Suppressor macrophage treated with lipopolysaccharide for 4 hours (primary cell): ENCODE measurements at regions not wholly inside any gene's neighbourhood (a gene's known extent, or its start where the extent isn't known, plus 50 kb on each side); places are given as distances from the start of the nearest gene placed in this dataset.

Source experiments
- DNase-seq: peaks from one replicate; pipeline ENCODE4 v3.0.0-alpha.2; 2020

DNA sequence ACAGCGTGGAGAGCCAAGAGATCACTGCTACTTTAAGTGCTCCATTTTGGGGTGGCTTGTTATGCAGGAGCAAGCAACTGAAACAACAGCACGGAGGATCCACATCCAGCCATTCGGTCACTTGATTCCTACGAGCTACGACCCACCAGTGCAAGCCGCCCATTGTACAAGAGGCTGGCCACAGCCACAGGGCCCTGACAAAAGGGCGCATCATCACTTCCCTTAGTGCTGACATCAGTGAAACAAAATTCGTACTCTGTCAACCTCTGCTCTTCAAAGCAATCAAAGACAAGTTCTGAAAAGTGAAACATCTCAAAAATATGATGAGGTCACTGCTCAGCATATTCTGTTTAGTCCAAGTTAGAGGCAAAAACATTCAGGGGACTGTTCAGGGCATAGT is 168.4 kb downstream of the GADD45G start:
- DNase-seq = peak; percentile 50

DNA sequence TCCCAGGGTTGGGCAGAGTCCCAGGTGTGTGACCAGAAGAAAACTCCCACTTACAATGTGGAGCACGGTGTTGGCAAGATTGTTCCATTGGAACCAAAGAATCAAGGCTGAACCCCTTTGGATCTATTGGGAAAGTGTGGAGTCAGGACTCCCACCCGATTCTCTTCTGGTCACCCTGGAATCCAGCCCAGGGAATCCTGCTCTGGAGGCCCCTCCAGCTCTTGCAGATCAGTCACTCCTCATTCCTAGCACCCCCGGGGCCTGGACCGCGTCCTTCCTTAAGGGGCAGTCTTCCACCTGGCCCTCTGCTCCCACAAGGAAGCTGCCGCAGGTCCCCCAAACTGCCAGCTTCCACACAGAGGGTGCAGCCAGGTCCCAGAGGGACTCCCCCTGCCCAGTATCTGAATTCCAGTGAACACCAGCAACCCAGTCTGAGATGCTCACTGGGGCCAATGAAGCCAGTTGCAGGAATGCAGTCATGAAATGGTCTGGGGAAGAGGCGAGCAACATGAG is 170.1 kb downstream of the GADD45G start:
- DNase-seq = no peak

DNA sequence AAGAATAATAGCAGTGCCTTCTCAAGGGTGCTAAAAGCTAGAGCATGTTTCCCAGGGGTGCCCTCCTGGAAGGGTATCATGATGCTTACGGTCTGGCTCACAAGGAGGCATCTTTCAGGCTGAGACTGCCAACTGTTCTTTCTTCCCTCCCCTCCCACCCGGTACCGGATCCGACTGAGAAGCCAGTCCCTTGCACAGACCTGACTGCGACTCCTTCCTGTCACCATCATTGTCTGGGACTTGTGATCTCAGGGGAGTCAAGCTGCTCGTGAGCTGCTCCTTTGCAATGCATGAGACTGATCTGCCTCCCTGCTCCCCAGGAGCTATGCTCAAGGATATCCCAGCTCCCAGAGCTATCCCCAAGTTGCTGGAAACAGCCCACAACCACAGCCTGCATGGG is 170.8 kb downstream of the GADD45G start:
- DNase-seq = no peak

DNA sequence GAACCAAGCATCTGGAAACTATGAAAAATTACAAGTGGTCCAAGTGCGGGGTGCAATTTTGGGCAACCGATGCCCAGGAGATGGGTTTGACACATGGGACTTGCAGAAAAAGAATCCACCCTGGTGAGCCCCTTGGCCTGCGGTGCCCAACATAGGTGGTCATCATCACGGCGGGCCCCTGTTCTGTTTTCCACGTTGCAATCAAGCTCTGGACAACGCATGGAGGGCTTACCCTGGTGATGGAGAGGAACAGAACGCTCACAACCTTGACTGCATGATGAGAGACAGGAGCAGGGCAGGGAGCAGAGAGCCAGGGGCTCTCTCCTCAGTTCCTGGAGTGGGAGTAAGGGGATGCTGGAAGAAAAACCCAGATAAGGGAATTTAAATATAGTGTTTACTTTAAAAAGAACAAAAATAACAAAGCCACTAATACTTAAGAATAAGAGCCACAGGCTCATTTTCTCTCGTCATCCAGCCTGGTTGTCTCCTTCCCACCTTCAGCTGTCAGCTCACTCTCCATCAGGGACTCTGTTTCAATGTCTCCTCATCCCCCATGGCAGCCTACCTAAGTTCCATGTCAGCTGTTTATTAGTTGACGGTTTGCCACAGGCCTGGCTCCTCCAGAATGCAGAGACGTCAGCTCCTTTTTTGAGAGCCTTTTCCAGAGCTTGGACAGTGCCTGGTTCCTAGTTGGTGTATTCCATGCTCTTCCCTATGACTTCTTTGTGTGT is 172.1 kb downstream of the GADD45G start:
- DNase-seq = no peak

DNA sequence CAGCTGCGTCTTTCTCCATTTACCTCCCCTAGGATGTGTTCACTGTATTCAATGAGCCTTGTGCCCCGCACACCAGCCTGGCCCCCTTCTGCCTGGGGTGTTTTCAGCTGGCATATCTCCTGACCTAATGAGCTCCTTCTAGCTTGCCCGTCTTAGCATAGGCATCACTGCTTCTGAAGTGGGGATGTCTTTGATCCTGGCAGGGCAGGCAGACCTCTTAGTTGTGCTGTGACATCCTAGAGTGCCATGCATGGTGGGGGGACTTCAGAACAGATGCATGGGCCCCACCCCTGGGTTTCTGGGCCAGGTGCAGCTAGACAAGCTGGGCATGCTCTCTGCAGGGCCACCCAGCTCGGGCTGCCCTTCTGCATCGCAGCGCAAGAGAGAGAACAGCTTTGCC is 172.7 kb downstream of the GADD45G start:
- no peak for DNase-seq

DNA sequence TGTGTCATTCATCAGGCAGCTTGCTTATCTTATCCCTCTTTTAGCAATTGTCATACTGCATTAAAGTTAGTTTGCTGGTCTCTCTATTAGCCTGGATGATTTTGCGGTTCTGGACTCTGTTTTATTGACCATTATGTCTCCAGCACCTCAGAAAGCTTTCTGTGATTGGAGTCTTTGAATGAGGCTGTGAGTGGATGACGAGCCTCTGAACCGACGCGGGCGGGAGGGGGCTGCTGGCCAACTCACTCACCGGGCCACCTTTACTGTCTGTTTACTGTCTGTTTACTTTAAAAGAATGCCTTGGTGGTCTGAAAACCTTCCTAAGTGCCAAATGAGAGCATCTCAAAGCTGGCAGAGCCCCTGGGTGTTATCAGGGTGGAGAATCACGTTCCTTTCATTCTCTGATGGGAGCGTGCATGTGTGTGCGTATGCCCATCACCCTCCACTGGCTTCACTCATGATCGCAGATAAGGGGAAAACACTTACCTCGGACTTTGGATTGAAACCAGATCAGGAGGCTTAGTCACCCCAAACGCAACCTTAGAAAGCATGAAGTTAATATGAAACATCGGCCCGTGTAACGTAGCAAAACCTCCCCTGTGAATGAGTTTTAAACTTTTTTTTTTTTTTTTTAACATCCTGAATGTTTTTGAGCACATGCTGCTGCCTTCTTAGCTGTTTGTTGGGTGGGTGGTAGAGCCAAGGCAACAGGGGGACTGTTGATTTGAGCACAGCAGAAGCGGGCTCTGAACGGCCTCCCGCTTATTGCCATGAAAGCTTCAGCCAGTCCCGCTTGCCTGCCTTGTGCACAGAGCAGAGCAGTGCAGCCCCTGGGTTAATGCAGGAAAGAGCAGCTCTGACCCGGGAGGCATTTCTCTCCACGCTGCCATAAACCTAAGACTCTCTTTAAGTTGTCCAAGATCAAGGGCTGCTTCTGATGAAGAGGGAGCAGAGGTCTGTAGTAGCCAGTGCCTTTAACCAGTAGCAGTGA is 173.6 kb downstream of the GADD45G start:
- DNase-seq = no peak

DNA sequence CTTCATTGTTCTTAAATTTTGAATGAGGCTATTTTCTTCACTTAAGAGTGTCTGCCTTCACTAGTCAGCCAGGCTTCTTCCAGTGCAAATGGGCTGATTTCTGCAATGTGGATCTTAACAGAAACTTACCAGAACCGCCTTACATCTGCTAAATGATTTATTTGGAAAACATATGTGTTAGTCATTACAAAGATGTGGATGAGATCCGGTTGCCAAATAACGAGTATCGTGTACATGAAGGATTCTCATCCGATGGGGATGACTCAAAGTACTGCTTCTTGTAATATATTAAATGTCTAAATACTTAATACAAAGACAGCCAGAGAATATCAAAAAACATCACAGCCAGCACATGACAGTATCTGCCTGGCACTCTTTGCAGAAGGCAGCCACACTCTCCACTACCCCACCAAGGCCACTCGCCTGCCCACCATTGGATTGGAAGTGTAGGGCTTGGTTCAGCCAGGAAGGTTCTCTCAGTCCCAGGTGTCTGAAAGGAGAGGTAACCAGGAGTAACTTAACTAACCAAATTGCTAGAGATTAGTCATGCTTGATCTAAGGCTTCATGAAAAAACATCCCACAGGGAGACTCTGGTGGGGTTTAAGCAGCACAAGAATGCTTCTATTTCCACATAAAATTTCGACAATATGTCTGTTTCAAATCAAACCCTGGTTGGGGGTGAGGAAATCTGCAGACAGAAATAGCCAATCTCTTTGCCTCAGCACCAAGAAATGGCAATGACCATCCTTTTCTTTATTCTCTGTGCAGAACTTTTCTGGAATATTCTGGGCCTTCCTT is 174.8 kb downstream of the GADD45G start:
- no peak for DNase-seq

DNA sequence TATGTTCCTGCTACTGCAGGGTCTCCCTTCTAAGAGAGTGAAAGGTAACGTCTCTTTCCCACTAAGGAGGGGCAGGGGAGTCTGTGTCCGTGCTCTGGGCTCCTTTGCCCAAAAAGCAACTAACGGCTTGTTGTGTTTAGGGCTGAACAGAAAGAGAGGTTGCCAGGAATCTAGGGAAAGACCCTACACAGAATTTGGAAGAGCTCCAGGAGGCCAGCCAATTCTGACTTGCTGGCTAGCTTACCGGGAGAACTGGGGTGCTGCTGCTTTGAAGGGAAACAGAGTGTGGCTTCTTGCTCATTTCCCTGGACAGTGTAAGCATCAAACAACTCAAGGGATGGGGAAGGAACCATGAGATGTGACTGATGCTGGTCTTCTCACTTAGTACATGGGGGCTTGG is 176.1 kb downstream of the GADD45G start:
- no peak for DNase-seq

DNA sequence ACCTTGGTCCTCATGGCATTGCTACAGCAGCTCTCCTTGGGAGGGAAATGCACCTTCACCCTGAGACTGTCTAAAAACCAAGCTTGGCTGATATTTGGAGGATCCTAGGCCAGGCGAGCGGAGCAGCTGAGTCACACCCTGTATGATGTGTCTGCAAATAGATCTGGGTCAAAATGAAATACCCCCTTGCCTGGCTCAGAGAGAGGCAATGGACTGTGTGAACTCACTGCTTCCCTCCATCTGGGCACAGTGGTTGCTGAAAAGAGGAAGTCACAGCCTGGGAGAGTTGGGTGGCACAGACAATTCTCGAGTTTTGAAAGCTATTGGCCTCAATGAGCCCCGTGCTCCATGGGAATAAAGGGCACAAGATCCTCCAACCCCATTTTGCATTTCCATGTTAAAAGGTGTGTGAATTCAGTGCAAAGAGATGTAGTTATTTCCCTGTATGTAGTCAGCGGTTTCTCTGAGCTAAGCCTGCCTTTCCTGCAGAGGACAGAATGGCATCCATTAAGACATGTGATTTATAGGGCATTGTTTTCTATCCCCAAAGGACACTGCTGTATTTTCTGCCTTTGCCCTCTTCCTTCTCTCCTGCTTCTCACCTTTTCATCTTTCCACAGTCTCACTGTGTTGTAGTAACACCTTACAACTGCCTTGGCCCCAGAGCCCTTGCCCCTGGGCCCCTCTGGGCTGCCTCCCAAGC is 177.2 kb downstream of the GADD45G start:
- DNase-seq = peak; percentile 95

DNA sequence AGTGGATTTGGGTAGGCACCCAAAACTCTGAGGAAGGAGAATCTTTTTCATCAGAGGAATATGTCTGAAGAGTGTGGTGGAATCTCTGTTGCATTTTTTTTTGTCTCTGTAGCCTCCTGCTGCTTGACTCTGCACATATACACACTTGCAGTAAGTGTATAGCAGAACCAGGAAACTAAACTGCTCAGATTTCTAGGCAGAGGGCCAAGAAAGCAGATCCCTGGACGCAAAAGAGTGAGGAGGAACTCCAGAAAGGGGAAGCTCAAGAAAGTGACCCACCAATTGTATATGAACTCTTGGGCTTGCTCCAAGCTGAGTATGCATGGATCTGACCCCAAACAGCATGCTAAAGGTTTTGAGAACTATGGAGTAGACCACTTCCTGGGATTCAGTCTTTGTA is 181.8 kb downstream of the GADD45G start:
- DNase-seq = peak; percentile 90

DNA sequence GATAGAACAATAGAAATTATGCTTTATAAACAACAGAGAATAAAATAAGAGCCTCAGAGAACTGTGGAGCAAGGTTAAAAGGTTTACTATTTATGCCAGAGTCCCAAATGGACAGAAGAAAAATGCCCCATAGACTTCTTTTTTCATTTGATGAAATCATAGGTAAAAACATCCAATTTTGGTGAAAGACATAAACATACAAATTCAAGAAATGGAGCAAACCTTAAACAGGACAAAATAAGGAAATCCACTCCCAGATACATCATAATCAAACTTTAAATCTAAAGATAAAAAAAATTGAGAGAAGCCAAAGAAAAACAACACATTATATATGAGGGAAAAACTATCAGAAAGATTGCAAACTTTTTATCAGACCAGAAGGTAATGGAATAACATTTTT is 182.8 kb downstream of the GADD45G start:
- DNase-seq = no peak

DNA sequence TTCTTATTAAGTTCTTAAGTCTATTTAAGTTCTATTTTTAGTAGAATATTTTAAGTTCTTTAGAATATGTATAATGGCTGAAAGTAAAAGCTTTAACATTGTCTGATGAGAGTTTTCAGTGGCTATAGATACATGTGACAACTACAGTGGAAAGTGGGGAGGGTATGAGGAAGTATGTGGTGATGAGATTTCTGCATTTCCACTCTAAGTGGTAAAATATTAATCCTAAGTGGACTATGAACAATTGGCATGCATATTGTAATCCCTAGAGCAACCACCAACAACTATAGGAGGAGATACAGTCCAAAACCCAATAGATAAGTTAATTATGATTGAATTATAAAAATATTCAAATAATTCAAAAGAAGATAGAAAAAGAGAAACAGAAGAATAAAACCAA is 183.6 kb downstream of the GADD45G start:
- DNase-seq = peak; percentile 22

DNA sequence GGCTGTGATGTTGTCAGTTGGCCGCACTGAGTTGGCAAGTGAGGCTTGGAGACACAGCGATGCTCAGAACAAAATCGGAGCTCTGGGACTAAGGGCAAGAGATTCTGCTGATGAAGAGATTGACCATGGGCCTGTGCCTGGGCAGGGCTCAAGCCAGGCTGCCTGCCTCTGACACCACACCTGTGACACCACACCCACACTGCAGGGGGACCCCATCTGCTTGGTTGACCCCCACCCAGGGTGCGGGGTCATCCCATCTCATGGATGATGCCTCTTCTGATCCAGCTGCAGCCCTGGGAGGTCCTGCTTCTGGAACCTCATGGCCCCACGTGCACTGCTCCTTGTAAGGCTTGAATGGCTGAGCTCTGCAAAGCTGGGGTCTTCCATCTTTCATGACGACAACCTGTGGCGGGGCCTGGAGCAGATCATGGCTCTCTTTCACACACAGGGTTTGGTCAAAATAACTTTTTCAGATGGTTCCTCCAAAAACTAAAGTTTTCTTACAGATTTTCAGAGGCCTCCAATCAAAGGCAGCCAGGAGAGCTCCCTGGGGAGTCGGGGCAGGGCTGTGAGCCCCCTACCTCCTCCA is 185.2 kb downstream of the GADD45G start:
- DNase-seq = no peak

DNA sequence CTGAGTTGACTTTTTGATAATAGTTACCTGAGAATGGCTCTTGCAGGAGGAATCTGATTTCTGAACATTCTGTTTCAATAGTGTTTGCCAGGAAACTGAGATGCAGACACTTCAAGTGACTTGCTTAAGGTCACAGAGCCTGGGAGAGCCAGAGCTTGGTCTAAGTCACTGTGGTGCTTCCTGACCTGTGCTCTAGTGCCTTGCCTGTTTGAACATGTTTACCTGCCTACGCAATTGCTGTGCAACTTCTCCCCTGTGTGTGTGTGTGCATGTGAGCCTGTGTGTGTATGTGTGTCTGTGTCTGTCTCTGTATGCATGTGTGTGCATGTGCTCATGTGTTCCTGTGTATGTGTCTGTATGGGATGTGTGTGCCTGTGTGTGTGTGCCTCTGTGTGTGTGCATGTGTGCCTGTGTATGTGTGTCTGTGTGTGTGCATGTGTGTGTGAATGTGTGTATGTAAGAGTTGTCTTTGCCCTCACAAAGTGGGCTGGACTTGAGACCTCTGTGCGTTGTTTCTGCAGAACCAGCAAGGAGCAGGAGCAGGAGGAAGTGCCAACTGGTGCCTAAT is 185.8 kb downstream of the GADD45G start:
- DNase-seq = no peak

DNA sequence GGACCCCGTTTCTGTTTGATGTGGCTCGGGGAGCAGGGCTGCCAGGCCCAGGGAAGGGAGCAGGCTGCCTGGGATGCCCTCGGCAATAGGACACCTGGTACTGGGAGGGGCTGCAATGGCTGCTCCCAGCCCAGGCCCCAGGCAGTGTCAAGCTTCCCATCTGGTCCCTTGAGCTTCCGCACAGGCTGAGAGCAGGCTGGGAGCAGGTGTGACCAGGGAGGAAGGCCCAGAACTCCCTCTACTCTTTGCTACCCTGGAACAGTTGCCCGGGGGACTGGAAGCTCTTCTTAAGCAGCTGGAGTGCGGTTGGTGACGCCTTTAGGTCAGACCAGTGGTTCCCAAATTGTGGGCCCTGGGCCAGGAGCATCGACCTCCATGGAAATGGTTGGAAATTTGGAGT is 186.9 kb downstream of the GADD45G start:
- DNase-seq = no peak

DNA sequence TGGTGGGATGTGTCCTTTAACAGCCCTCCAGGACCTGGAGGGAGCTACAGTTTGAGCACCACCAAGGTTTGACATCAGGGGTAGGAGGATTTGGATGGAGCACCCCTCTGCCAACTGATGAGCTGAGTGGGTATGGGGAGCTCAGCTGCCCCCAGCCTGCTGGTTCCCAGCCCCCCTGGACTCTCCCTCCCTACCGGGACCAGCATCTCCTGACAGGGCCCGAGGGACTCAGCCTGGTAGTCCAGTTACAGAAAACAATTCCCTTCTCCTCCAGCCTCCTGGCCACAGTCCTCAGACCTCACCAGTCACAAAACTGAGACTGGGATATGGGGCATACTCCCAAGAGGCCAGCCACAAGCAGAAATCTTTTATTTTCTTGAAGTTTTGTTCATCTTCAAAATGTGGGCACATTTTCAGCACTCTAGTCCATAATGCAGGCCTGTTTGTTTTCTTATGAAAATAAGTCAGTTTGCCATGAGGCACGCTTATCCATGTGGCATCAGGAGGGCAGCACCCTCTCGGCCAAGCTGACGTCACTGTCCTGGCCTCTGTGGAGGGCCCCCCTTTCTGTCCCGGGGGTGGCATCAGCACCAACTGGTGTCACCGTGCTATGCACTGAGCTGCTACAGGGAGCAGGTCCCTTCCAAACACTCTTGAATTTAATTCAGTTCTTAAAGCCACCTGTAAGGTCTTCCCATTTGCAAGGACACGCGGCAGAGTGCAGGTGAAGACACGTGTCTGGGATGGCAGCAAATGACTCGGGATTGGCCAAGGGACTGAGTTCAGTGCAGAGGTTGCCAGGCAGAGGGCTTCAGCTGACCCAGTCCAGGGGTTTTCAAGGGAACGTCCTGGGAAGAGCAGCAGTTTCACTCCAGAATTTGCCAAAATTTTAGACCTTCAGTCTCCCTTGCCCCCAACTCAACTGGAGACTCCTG is 187.6 kb downstream of the GADD45G start:
- no peak for DNase-seq

DNA sequence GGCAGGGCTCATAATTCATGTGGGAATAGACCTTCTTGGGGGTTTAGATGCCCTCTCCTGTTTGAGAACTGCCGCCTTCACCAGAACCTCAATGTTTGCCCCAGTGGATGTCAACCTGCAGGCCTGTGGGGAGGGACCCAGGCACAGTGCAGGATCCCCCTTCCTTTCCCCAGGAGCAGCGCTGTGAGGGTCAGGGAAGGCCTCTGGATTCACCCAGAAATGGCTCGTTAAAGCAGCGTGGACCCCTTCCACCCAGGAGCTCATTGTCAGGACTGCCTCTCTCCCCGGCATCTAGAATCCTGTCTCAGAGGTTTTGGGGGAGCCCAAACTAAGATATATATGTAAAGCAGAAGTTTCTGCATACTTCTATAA is 188.3 kb downstream of the GADD45G start:
- DNase-seq = no peak

DNA sequence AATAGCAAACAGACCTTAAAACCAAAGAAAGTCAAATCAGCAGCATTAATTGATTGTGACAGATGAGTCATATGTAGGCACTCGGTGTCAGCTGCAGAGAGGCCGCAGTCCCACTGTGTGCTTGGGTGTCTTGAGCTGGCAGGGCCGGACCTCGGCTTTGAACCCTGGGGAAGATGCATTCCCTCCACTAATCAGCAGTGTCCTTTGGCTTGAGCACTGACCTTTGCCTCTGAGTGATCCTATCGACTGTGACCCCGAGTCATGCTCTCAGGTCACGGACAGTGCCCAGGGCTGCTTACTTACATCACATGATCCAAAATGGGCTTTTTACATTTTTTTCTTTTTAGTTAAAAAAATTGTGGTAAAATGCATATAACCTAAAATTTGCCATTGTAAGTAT is 188.7 kb downstream of the GADD45G start:
- no peak for DNase-seq

DNA sequence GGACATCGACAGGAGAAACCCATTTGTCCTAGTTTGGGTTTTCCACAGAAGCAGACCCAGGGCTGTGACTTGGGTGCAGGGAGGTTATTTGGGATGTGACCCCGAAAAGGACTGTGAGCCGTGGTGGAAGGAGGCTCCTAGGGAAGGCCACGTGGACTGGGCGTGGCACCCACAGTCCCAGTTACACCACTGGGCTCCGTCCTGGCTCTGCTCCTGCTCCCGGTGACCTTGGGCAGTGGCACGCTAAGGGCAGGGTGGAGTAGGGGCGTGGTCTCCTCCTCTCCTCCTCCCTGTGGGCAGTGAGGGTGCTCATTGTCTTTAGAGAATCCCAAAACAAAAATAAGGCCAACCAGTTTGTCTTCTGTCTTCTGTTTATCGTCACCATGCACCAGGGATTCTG is 190.1 kb downstream of the GADD45G start:
- DNase-seq = no peak

DNA sequence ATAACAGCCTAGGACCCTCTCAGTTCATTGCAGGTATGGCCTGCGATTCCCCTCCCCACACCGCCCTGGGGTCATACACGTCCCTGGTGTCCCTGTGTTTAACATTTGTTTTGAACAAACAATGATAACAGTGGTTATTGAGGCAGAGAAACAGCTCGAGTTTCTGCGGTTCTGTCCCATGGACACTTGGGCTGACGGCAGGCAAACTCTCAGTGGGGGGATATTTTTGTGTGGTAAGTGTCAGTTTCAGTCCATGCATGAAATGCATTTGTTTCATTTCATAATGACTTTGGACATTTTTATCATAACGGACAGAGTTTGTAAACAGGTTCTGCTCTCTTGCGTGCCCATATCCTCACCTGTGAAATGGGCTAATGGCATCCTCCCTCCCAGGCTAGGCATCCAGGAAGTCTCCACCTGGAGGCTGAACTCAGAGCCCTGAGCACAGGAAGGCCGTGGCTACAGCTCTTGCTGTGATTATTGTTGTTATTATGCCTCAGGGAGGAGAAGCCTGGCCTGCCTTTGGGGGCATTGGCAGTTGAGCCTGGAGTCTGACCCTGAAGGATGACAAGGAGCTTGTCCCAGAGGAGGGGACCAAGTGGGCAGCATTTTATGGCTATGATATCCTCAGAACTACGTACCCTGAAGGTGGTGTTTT is 190.9 kb downstream of the GADD45G start:
- DNase-seq = no peak
